GM23338 (cell line): ENCODE measurements at regions not wholly inside any gene's neighbourhood (a gene's known extent, or its start where the extent isn't known, plus 50 kb on each side); places are given as distances from the start of the nearest gene placed in this dataset.

Experiments
- CREB1 ChIP-seq: fragments of 250-450 bp; sonication (Bioruptor Pico); IDR thresholded peaks from 2 replicates; pipeline ENCODE4 v1.5.0; 2020; ENCODE audit warnings: low read depth, mild to moderate bottlenecking, moderate library complexity
- CTCF ChIP-seq, 2 experiments: fragments of 200-600 bp in 1 of 2; sonication (generic) in 1 of 2; conservative IDR thresholded peaks; 2 replicates each; pipeline versions ENCODE4 v1.5.1 to v1.6.1; 2016 to 2017; ENCODE audit warnings: antibody characterized with exemption in 2 of 2, low read depth in 2 of 2, mild to moderate bottlenecking in 2 of 2, moderate library complexity in 1 of 2
- EZH2 ChIP-seq: fragments of 200-600 bp; sonication (generic); IDR thresholded peaks from one replicate; pipeline ENCODE4 v1.8.0; 2017; ENCODE audit warnings: antibody characterized with exemption, mild to moderate bottlenecking, low read depth; ENCODE audit not compliant: unreplicated experiment
- EZH2phosphoT487 ChIP-seq: fragments of 200-600 bp; sonication (generic); IDR thresholded peaks from one replicate; pipeline ENCODE4 v1.8.1; 2018; ENCODE audit warnings: antibody characterized with exemption; ENCODE audit not compliant: unreplicated experiment
- JUNB ChIP-seq: IDR thresholded peaks from one replicate; pipeline ENCODE4 v1.6.1; 2016; ENCODE audit warnings: antibody characterized with exemption; ENCODE audit not compliant: unreplicated experiment
- POLR2AphosphoS5 ChIP-seq: IDR thresholded peaks from 2 replicates; pipeline ENCODE4 v1.6.1; 2016; ENCODE audit warnings: antibody characterized with exemption, low read depth
- REST ChIP-seq: IDR thresholded peaks from one replicate; pipeline ENCODE4 v1.6.1; 2018; ENCODE audit warnings: antibody characterized with exemption; ENCODE audit not compliant: unreplicated experiment
- ZNF462 ChIP-seq: fragments of 250-450 bp; sonication (Bioruptor Pico); IDR thresholded peaks from 2 replicates; pipeline ENCODE4 v1.5.0; 2020; ENCODE audit warnings: mild to moderate bottlenecking, moderate library complexity

GRCh38 chr17:33484559-33484958 is 191.5 kb upstream of the ASIC2 start:
- no peak for TF ChIP-seq CTCF (conservative IDR thresholded peaks at IDR 0.05; ENCODE audit: low read depth in 2 of 2)
- TF ChIP-seq CREB1 = no peak
- TF ChIP-seq EZH2phosphoT487 = no peak
- no peak for TF ChIP-seq REST
- no peak for TF ChIP-seq POLR2AphosphoS5
- no peak for TF ChIP-seq EZH2
- no peak for TF ChIP-seq JUNB
- no peak for TF ChIP-seq ZNF462 (CRISPR knock-in tag)
